Fibroblast of lung (primary cell): ENCODE measurements at regions not wholly inside any gene's neighbourhood (a gene's known extent, or its start where the extent isn't known, plus 50 kb on each side); places are given as distances from the start of the nearest gene placed in this dataset.

ENCODE experiments used
- CTCF ChIP-seq, 2 donors: IDR thresholded peaks in 1 of 2; conservative IDR thresholded peaks in 1 of 2; 1 replicate in 1 of 2; 2 replicates in 1 of 2; pipeline ENCODE4 v1.5.1; 2011 to 2012; ENCODE audit warnings: low read length in 2 of 2, control low read depth in 1 of 2, inconsistent platforms in 1 of 2, low read depth in 1 of 2, mild to moderate bottlenecking in 1 of 2
- EZH2 ChIP-seq: IDR thresholded peaks from 2 replicates; pipeline ENCODE4 v1.5.1; 2012; ENCODE audit warnings: low read length, control low read depth, mild to moderate bottlenecking; ENCODE audit errors: missing control alignments

DNA sequence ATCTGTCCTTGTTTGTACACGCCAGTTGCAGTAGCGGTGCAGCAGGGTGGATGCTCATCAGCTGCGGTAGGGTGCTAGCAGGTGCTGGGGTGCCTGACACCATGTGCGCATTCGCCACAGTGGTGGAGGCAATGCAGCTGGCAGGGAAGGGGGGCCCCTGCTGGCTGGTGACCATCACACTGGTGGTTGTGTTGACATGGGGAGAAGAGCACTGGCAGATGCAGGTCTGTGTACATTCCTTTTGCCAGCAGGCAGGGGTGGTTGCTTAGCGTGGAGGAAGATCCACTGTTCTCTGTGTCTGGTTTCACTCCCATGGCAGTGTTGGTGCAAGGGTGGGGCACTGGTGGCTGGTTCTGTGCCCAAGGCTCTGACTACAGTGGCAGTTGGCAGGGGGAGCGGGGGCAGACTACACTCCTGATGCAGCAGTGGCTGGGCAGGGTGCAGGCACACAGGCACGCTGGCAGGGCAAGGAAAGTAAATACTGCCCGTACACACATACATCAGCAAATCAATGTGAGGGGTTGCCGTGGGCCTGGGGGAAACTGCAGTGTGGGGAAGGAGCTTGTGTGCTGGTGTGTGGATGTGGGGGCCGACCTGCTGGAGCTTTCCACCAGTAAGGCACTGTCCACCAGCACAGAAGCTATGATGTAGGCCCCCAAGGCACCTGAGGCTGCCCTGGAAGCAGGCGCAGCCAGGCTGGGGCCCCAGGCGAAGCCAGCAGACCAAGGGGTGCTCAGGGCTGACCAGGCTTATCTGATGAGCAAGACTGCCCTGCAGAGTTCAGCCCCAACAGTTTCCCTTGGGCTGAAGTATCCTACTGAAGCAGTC lies 87.2 kb upstream of the UNC5B start:
- TF ChIP-seq CTCF (conservative IDR thresholded peaks at IDR 0.05 in 1 of 2, IDR thresholded peaks at IDR 0.05 in 1 of 2; ENCODE audit: low read depth in 1 of 2, low read length in 2 of 2), result no peak
- TF ChIP-seq EZH2, result no peak
